ENCODE measurements at regions not wholly inside any gene's neighbourhood (a gene's known extent, or its start where the extent isn't known, plus 50 kb on each side); places are given as distances from the start of the nearest gene placed in this dataset.

DNA sequence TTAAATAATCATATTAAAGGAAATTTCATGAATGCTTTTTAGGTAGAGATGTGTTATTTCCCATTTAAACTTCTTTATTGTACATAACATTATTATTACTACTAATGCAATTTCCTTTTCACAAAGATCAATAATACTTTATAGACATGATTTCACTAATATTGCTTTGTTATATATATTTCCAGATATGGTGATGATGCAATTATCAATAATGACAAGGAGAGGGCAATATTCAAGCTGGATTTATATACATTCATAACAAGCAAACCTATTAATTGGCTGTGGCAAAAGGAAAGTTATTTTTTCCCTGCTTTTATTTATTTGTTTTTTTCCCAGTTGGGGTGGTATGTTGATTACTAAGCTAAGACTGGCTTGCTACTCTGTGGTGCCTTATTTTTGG is 113.5 kb downstream of the RAP2B start:
- no peak for FAIRE-seq
- CTCF ChIA-PET: no interaction called here
- POLR2A ChIA-PET: no interaction called here

DNA sequence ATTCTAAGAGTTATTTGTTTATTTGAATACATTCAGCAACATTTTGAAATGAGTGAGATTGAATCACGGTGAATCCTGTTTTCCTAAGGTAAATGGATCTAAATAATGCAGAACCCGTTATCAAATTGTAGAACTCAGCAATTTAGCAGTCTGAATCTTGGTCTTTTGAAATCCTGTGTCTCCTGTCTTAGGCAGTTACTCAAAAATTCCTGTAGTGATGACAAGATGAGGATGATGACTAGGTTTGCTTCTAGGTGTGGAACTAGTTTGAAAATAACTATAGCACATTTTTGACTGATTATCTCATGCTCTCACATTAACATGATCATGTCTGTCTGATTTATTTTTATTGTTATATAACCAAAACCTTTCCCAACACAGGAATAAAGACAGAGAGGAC is 115.0 kb downstream of the RAP2B start:
- H3K9me1 ChIP-seq (replicated peaks; ENCODE audit: control insufficient read depth, extremely low read depth, insufficient read depth, low read length): no peaks in the 10 kb centered on the region
- H3K4me2 ChIP-seq (ENCODE audit: insufficient read depth, low read length): no peak overlapping the region
- CTCF ChIA-PET: interaction anchor here (1.2 kb wide), 1 partner anchor 17 kb away, joined by 3 read pairs; no protein-coding TSS in a partner anchor
- TF ChIP-seq MYC (IDR thresholded peaks at IDR 0.05; ENCODE audit: low read depth, low read length): no peak
- no peak for TF ChIP-seq POLR2AphosphoS5 (IDR thresholded peaks at IDR 0.05; ENCODE audit: insufficient read depth, low read depth, low read length)
- TF ChIP-seq FOS (IDR thresholded peaks at IDR 0.05; ENCODE audit: borderline replicate concordance, insufficient read depth, low read length): no peak
- no peak for TF ChIP-seq POLR2A (IDR thresholded peaks at IDR 0.05; ENCODE audit: low read depth, low read length)
- TF ChIP-seq JUN (IDR thresholded peaks at IDR 0.05; ENCODE audit: borderline replicate concordance, insufficient read depth, insufficient read length, low read depth): no peak
- TF ChIP-seq, protein P1, sequence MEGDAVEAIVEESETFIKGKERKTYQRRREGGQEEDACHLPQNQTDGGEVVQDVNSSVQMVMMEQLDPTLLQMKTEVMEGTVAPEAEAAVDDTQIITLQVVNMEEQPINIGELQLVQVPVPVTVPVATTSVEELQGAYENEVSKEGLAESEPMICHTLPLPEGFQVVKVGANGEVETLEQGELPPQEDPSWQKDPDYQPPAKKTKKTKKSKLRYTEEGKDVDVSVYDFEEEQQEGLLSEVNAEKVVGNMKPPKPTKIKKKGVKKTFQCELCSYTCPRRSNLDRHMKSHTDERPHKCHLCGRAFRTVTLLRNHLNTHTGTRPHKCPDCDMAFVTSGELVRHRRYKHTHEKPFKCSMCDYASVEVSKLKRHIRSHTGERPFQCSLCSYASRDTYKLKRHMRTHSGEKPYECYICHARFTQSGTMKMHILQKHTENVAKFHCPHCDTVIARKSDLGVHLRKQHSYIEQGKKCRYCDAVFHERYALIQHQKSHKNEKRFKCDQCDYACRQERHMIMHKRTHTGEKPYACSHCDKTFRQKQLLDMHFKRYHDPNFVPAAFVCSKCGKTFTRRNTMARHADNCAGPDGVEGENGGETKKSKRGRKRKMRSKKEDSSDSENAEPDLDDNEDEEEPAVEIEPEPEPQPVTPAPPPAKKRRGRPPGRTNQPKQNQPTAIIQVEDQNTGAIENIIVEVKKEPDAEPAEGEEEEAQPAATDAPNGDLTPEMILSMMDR (IDR thresholded peaks at IDR 0.05; ENCODE audit: extremely low read depth in 1 of 2, insufficient read depth in 1 of 2, low read depth in 1 of 2, low read length in 2 of 2): no peak
- TF ChIP-seq GATA2 (IDR thresholded peaks at IDR 0.05; ENCODE audit: insufficient read depth, insufficient read length, low read depth, low read length): no peak
- TF ChIP-seq EZH2 (IDR thresholded peaks at IDR 0.05; ENCODE audit: borderline replicate concordance, low read depth, low read length, severe bottlenecking): no peak
- TF ChIP-seq, protein P2, sequence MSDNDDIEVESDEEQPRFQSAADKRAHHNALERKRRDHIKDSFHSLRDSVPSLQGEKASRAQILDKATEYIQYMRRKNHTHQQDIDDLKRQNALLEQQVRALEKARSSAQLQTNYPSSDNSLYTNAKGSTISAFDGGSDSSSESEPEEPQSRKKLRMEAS (IDR thresholded peaks at IDR 0.05; ENCODE audit: insufficient read depth, insufficient read length): no peak
- H3K27ac ChIP-seq (ENCODE audit: insufficient read depth, low read depth, low read length): no peak overlapping the region
- dilution Hi-C loops (cut with MboI; ENCODE audit: extremely low pct_ligation_motif_present, low sequenced_read_pairs) (no loop called here), intact Hi-C loops (cut with micrococcal nuclease) (no loop called here)
- DNase-seq (ENCODE audit: low read depth, low spot score) (no peak), FAIRE-seq (no peak)
- no peak overlapping the region for H3K9ac ChIP-seq (replicated peaks; ENCODE audit: extremely low read depth, insufficient read depth, low read length)
- no peak overlapping the region for H2AFZ ChIP-seq (ENCODE audit: low read depth, low read length)
- no peak overlapping the region for H3K4me3 ChIP-seq (replicated peaks in 1 of 3; ENCODE audit: insufficient read depth in 1 of 3, low read depth in 1 of 3, low read length in 3 of 3)
- POLR2A ChIA-PET: no interaction called here
- no peaks in the 10 kb centered on the region for H3K9me3 ChIP-seq (replicated peaks; ENCODE audit: control insufficient read depth, insufficient read depth, low read length)
- H3K79me2 ChIP-seq (ENCODE audit: control insufficient read depth, insufficient read depth, low read length): no peaks in the 10 kb centered on the region
- H3K36me3 ChIP-seq (ENCODE audit: control insufficient read depth in 2 of 2, extremely low read depth in 1 of 2, insufficient read depth in 2 of 2, low read length in 2 of 2): no peaks in the 10 kb centered on the region
- no peaks in the 10 kb centered on the region for H3K27me3 ChIP-seq (ENCODE audit: control insufficient read depth in 2 of 2, insufficient read depth in 2 of 2, low read length in 2 of 2)
- H4K20me1 ChIP-seq (replicated peaks; ENCODE audit: control insufficient read depth, extremely low read depth, insufficient read depth, low read length): no peaks in the 10 kb centered on the region
- H3K4me1 ChIP-seq (ENCODE audit: control insufficient read depth, extremely low read depth, insufficient read depth, low read length): no peaks in the 10 kb centered on the region
- BruUV-seq (replicated peaks): no TSS peak

More for the DNA sequence above, 113.5 kb downstream of the RAP2B start:
- Histone ChIP-seq H2AFZ (ENCODE audit: low read depth, low read length) (no peak overlapping the region), H3K27me3 (ENCODE audit: control insufficient read depth in 2 of 2, insufficient read depth in 2 of 2, low read length in 2 of 2) (no peaks in the 10 kb centered on the region), H3K36me3 (ENCODE audit: control insufficient read depth in 2 of 2, extremely low read depth in 1 of 2, insufficient read depth in 2 of 2, low read length in 2 of 2) (no peaks in the 10 kb centered on the region), H3K4me3 (replicated peaks in 1 of 3; ENCODE audit: insufficient read depth in 1 of 3, low read depth in 1 of 3, low read length in 3 of 3) (no peak overlapping the region), H3K79me2 (ENCODE audit: control insufficient read depth, insufficient read depth, low read length) (no peaks in the 10 kb centered on the region), H3K4me1 (ENCODE audit: control insufficient read depth, extremely low read depth, insufficient read depth, low read length) (no peaks in the 10 kb centered on the region), H3K9me1 (replicated peaks; ENCODE audit: control insufficient read depth, extremely low read depth, insufficient read depth, low read length) (no peaks in the 10 kb centered on the region), H4K20me1 (replicated peaks; ENCODE audit: control insufficient read depth, extremely low read depth, insufficient read depth, low read length) (no peaks in the 10 kb centered on the region), H3K9ac (replicated peaks; ENCODE audit: extremely low read depth, insufficient read depth, low read length) (no peak overlapping the region), H3K4me2 (ENCODE audit: insufficient read depth, low read length) (no peak overlapping the region), H3K9me3 (replicated peaks; ENCODE audit: control insufficient read depth, insufficient read depth, low read length) (no peaks in the 10 kb centered on the region), H3K27ac (ENCODE audit: insufficient read depth, low read depth, low read length) (no peak overlapping the region)
- intact Hi-C loops (cut with micrococcal nuclease): no loop called here
- DNase-seq (ENCODE audit: low read depth, low spot score): no peak
- TF ChIP-seq MYC (IDR thresholded peaks at IDR 0.05; ENCODE audit: low read depth, low read length) (no peak), GATA2 (IDR thresholded peaks at IDR 0.05; ENCODE audit: insufficient read depth, insufficient read length, low read depth, low read length) (no peak), FOS (IDR thresholded peaks at IDR 0.05; ENCODE audit: borderline replicate concordance, insufficient read depth, low read length) (no peak), JUN (IDR thresholded peaks at IDR 0.05; ENCODE audit: borderline replicate concordance, insufficient read depth, insufficient read length, low read depth) (no peak)
- TF ChIP-seq, protein P1 (IDR thresholded peaks at IDR 0.05; ENCODE audit: extremely low read depth in 1 of 2, insufficient read depth in 1 of 2, low read depth in 1 of 2, low read length in 2 of 2): no peak
- TF ChIP-seq, protein P2 (IDR thresholded peaks at IDR 0.05; ENCODE audit: insufficient read depth, insufficient read length): no peak
- dilution Hi-C loops (cut with MboI; ENCODE audit: extremely low pct_ligation_motif_present, low sequenced_read_pairs): no loop called here
- no TSS peak for BruUV-seq (replicated peaks)
